Lower leg skin (tissue), 4 donors: ENCODE measurements at regions not wholly inside any gene's neighbourhood (a gene's known extent, or its start where the extent isn't known, plus 50 kb on each side); places are given as distances from the start of the nearest gene placed in this dataset.

Experiments
- DNase-seq, 2 donors: peaks; one replicate each; pipeline ENCODE4 v3.0.0-alpha.2; 2019; ENCODE audit warnings: low spot score in 2 of 2
- H3K4me3 ChIP-seq: fragments of 200-600 bp; sonication (generic); 2 replicates; pipeline ENCODE4 v1.5.1; 2017; ENCODE audit warnings: mild to moderate bottlenecking, low read depth; ENCODE audit not compliant: poor library complexity, severe bottlenecking
- POLR2A ChIP-seq, 2 donors: fragments of 450-650 bp; IDR thresholded peaks; one replicate each; pipeline ENCODE4 v1.6.1; 2016 to 2017; ENCODE audit warnings: antibody characterized with exemption in 2 of 2, mild to moderate bottlenecking in 1 of 2, moderate library complexity in 1 of 2
- WGBS, 2 donors: methylation state at CpG; one replicate each; pipeline ENCODE4 v1.1.5; 2018; 5-methylcytosine and 5-hydroxymethylcytosine counted together
- intact Hi-C: fragments of 100-400 bp; cut with DNase I; formaldehyde crosslinking; loops from one replicate; pipeline ENCODE4 v1.15.0; 2023; ENCODE audit warnings: low total_unique reads
- TF ChIP-seq, protein P1 (sequence below), 3 donors: fragments of 450-650 bp; IDR thresholded peaks; one replicate each; pipeline ENCODE4 v1.5.1; 2016; ENCODE audit warnings: antibody characterized with exemption in 3 of 3, mild to moderate bottlenecking in 3 of 3, moderate library complexity in 2 of 3

DNA sequence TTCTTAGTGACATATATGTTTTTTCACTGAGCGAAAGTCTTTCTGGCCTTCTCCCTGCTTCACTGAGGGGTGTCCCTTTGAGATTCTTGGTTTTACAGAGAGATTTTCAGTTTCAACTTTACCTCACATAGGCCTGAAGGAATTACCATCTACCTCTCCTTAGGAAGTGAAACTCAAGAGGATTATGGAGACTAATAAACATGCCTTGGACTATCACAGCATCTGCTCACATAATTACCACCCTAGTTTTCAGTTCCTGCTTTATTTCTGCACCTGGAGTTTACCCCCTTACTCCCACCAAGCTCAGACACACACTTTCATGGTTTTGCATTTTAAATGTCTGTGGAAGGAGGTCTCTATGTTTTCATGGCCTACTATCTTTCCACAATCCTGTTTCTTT, 118.3 kb upstream of the SCAF11 start:
- intact Hi-C loops = no loop called here
- TF ChIP-seq POLR2A (IDR thresholded peaks at IDR 0.05) = no peak
- TF ChIP-seq, protein P1, sequence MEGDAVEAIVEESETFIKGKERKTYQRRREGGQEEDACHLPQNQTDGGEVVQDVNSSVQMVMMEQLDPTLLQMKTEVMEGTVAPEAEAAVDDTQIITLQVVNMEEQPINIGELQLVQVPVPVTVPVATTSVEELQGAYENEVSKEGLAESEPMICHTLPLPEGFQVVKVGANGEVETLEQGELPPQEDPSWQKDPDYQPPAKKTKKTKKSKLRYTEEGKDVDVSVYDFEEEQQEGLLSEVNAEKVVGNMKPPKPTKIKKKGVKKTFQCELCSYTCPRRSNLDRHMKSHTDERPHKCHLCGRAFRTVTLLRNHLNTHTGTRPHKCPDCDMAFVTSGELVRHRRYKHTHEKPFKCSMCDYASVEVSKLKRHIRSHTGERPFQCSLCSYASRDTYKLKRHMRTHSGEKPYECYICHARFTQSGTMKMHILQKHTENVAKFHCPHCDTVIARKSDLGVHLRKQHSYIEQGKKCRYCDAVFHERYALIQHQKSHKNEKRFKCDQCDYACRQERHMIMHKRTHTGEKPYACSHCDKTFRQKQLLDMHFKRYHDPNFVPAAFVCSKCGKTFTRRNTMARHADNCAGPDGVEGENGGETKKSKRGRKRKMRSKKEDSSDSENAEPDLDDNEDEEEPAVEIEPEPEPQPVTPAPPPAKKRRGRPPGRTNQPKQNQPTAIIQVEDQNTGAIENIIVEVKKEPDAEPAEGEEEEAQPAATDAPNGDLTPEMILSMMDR (IDR thresholded peaks at IDR 0.05) = no peak
- 95 to 100% methylated on average over 1 of the region's 1 CpG for WGBS, 2 donors

DNA sequence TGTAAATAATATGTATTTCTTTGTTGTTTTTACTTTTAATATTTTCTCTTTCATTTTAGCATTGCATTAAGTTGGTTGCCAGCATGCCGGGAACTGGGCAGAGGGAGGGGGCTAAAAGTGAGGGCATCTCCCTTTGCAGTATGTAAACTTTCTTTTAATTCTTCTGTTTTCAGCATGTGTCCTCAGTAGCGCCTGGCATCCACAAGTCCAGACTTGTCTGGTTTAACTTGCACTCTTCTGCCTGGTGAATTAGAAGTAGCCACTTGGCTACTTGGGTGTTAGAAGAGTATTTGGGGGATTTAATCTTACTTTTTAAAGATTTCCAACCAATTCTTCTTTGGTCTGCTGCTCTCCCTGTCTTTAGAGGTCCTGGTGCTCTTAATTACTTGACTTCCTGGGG, 117.2 kb upstream of the SCAF11 start:
- no peak for DNase-seq
- no peak overlapping the region for H3K4me3 ChIP-seq
- 68 to 76% methylated on average over 2 of the region's 2 CpGs for WGBS, 2 donors
- no peak for TF ChIP-seq POLR2A (IDR thresholded peaks at IDR 0.05)
- TF ChIP-seq, protein P1 (IDR thresholded peaks at IDR 0.05) = no peak
- intact Hi-C loops = no loop called here

More for the DNA sequence above, 118.3 kb upstream of the SCAF11 start:
- no peak overlapping the region for H3K4me3 ChIP-seq
- DNase-seq = no peak

DNA sequence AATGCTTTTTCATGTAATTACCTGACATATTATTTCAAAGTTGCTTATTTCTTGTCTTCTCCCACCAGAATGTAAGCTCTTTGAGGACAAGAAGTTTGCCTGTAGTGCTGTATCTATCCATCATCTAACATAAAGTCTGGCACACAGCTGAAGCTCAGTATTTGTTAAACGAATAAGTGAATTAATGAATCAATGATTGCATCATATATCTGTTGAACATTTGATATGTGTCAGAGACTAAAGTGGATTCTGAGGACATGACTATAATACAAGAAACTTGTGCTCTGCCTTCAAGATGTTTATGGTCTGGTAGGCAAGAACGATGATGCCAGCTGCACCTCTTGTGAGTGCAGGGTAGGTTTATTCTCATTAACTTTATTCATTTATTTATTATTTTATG, 115.4 kb upstream of the SCAF11 start:
- no peak for DNase-seq
- intact Hi-C loops = no loop called here
- 82 to 92% methylated on average over 2 of the region's 2 CpGs for WGBS, 2 donors
- TF ChIP-seq POLR2A (IDR thresholded peaks at IDR 0.05) = no peak
- TF ChIP-seq, protein P1 (IDR thresholded peaks at IDR 0.05) = no peak
- H3K4me3 ChIP-seq = no peak overlapping the region

DNA sequence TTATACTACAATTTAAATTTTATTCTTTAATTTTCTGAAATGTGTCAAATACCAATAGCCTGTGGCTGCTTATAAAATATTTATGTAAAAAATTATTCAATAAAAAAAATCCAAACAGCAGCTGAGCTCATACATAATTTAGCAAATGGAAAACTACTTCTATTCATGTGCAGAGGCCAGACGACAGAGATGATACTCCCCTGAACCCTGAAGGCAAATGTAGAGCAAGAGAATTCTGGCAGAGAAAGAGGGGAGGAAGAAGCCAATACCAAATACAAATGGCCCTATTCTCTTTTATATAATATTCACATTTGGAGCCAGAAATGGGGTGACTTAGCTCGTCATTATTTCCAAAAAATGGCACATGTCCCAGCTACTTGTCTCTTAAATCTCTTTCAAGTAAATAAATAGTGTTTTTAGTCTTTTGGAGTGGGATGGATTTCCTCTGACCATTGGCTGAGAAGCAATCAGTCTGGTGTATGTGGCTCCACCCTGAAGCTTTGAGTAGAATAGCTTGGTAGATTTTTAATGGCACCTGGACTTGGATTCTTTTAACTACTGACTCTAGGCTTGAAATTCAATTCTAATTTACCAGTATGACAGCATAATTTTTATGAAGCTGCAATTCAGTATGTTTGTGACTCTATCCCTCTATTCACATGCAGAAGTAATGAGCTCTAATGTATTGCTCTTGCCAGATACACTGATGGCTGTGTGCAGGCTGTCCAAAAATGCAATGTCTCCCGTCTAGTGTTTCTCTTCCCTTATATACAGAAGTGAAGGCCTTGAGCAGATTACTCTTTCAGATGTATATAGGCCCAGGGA, 113.4 kb upstream of the SCAF11 start:
- intact Hi-C loops = no loop called here
- no peak for TF ChIP-seq POLR2A (IDR thresholded peaks at IDR 0.05)
- TF ChIP-seq, protein P1 (IDR thresholded peaks at IDR 0.05) = no peak
- 38 to 41% methylated on average over 3 of the region's 3 CpGs for WGBS, 2 donors
- no peak for DNase-seq
- H3K4me3 ChIP-seq = no peak overlapping the region

DNA sequence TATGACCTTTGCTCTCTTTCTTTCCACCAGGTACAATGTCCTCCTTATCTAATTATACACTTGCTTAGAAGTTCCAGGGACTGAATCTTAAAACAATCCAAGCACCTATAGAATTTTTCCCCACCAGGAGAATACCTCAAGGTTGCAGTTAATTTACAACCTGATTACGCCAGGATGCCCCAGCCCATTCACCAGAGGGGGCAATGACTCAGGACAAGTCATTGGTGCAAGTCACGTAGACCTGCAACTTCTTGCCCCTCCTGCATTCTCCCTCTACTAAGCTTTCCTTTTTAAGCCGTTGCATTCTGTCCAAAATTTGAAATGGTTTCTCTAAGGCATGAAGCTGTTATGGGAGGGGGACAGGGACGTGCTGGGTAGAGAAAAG, 111.1 kb upstream of the SCAF11 start:
- WGBS, 2 donors = 88 to 92% methylated on average over 4 of the region's 4 CpGs
- intact Hi-C loops = no loop called here
- DNase-seq = no peak
- no peak for TF ChIP-seq POLR2A (IDR thresholded peaks at IDR 0.05)
- TF ChIP-seq, protein P1 (IDR thresholded peaks at IDR 0.05) = no peak
- H3K4me3 ChIP-seq = no peak overlapping the region
